KBM-7 (cell line): ENCODE measurements at regions not wholly inside any gene's neighbourhood (a gene's known extent, or its start where the extent isn't known, plus 50 kb on each side); places are given as distances from the start of the nearest gene placed in this dataset.
"Not testable (repeated sequence)": the region's sequence is repeated elsewhere in the genome, so short reads cannot be mapped to it uniquely, and the experiment has no call there.

Experiments
- DNase-seq: peaks from one replicate; pipeline ENCODE4 v3.0.0-alpha.2; 2015
- in situ Hi-C: fragments of 300-500 bp; cut with MboI; formaldehyde crosslinking; loops from 2 replicates; pipeline ENCODE4 v1.14.3; 2020; ENCODE audit warnings: low sequenced_read_pairs, low pct_unique_long_range_greater_than_20kb, mixed read lengths

DNA sequence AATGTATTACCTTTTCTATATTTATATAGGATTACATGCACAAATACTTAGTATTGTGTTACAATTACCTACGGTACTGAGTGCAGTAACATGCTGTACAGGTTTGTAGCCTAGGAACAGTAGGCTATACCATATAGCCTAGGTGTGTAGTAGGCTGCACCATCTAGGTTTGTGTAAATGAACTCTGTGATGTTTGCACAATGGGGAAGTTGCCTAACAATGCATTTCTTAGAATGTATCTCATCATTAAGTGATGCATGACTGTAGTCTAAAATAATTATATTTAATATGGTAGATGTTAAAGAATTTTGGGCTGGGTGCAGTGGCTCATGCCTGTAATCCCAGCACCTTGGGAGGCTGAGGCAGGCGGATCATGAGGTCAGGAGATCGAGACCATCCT is 281.0 kb downstream of the KLF13 start:
- in situ Hi-C loops, result no loop called here
- DNase-seq, result no peak

GRCh38 chr15:31609258-31609681 is 282.6 kb downstream of the KLF13 start:
- in situ Hi-C loops, result no loop called here
- DNase-seq, result no peak

- in situ Hi-C loops, result no loop called here
- DNase-seq, result no peak
These were observed 283.3 kb downstream of the KLF13 start for GRCh38 chr15:31609906-31610305.

DNA sequence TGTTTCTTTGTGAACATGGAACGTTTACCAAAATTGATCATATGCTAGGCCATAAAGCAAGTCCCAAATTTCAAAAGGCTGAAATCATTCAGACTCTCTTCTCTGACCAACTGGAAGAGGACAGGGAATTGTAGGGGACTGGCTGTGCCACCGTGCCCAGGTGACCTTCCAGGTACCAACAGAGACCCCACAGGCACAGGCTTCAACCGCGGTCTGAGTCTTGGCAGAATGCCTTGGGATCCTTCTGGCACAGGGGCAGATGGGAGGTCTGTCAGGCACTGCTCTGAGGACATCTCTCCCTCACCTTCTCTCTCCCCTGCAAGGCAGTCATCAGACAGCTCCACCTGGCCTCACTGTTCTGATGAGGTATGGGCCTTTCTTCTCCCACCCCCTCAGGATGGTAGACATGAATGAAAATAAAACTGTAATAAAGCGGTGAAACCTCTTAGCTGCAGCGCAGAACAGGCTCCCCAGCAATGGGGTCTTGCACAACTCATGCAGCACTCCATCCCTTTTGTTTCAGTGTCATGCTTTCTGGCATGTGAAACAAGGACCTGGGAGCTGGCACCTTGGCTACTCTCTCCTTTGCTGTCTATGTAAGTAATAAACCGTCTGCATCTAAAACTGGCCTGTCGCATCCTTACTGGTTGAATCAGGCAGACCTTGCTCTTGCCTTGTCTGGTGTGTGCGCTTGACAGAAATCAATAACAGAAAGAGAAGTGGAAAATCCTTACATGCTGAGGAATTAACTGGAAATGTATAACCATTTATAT is 289.2 kb downstream of the KLF13 start:
- in situ Hi-C loops, result no loop called here

DNA sequence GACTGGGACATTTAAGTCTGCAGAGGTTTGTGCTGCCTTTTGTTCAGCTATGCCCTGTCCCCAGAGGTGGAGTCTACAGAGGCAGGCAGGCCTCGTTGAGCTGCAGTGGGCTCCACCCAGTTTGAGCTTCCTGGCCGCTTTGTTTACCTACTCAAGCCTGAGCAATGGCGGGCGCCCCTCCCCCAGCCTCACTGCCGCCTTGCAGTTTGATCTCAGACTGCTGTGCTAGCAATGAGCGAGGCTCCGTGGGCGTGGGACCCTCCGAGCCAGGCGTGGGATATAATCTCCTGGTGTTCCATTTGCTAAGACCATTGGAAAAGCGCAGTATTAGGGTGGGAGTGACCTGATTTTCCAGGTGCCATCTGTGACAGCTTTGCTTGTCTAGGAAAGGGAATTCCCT is 296.7 kb downstream of the KLF13 start:
- in situ Hi-C loops, DNase-seq: not testable (repeated sequence)

More for the DNA sequence above, 289.2 kb downstream of the KLF13 start:
- no peak for DNase-seq

GRCh38 chr15:31624115-31624514 is 297.5 kb downstream of the KLF13 start:
- in situ Hi-C loops, DNase-seq: not testable (repeated sequence)

GRCh38 chr15:31635715-31636114 is 309.1 kb downstream of the KLF13 start:
- in situ Hi-C loops, result not testable (repeated sequence)

GRCh38 chr15:31636911-31637310 is 310.3 kb downstream of the KLF13 start:
- in situ Hi-C loops, DNase-seq: not testable (repeated sequence)

More at GRCh38 chr15:31635715-31636114, 309.1 kb downstream of the KLF13 start:
- not testable (repeated sequence) for DNase-seq

- in situ Hi-C loops, DNase-seq: not testable (repeated sequence)
These were observed 317.3 kb downstream of the KLF13 start for GRCh38 chr15:31643955-31644354.

DNA sequence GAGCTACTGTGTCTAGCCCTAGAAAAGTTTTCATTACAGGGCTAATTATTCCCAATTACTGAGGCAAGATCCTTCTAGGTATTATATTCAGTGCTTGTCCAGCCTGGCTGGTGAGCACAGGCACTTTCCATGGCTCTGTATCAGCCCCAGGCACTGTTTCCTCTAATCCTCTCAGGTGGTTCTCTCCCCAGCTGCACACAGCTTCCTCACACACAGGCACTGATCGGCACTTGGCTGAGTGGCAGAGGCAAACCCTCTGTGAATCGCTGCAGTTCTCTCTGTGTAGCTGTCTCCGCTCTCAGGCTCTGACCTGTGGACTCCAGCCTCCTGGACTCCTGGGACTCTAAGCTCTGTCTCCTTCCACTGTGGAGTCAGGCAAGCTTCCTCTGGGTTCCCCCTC is 318.1 kb downstream of the KLF13 start:
- DNase-seq, in situ Hi-C loops: not testable (repeated sequence)

DNA sequence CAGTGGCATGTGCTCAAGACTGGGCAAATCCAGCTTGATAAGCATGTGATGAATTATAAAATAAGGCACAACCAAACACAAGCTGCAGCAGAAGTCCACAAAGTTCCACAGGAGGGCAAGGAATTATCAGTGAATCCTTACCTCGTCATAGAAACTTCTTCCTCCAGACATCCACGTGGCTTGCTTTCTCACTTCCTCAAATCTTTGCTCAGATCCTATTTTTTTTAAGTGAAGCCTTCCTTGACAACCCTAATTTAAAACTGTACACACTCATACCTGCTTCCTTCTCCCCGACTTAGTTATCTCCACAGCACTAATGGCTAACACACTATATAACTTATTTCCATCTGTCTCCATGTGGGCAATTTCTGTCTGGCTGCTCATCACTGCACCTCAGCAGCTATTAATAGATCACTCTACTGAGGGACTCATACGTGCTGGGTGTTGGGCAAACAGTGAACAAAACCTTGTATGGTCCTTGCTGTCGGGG is 320.7 kb downstream of the KLF13 start:
- DNase-seq, result peak; percentile 13
- in situ Hi-C loops, result not testable (repeated sequence)

GRCh38 chr15:31649634-31650033 is 323.0 kb downstream of the KLF13 start:
- in situ Hi-C loops, DNase-seq: not testable (repeated sequence)

GRCh38 chr15:31650055-31650701 is 323.5 kb downstream of the KLF13 start:
- in situ Hi-C loops, DNase-seq: not testable (repeated sequence)

DNA sequence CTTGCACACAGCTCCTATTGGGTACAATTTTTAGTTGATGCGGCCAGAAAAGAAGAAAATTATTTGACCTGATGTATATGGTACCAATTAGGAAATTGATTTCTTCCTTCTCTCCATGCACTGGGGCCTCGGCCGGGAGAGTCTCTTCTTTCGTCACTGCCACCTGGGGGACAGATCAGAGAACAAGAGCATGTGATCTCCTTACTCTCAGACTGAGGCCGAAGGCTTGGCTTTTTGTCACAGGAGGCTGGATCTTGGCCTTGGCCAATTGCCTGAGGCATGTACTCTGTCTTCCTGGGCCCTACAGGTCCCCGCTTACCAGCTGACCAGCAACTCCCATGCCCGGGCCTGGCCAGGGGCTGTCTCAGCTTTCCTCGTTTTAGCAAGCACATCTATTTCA is 330.3 kb downstream of the KLF13 start:
- DNase-seq, in situ Hi-C loops: not testable (repeated sequence)

GRCh38 chr15:31660816-31661215 is 334.2 kb downstream of the KLF13 start:
- no peak for DNase-seq
- in situ Hi-C loops, result no loop called here

DNA sequence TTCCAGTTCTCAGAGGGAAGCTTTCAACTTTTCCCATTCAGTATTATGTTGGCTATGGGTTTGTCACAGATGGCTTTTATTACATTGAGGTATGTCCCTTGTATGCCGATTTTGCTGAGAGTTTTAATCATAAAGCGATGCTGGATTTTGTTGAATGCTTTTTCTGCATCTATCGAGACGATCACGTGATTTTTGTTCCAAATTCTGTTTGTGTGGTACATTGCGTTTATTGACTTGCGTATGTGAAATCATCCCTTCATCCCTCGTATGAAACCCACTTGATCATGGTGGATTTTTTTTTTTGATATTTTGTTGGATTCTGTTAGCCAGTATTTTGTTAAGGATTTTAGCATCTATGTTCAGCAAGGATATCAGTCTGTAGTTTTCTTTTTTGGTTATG is 339.1 kb downstream of the KLF13 start:
- in situ Hi-C loops, DNase-seq: not testable (repeated sequence)

- DNase-seq, in situ Hi-C loops: not testable (repeated sequence)
These were observed 342.7 kb downstream of the KLF13 start for GRCh38 chr15:31669158-31669908.

- in situ Hi-C loops, DNase-seq: not testable (repeated sequence)
These were observed 346.6 kb downstream of the KLF13 start for GRCh38 chr15:31673263-31673662.

DNA sequence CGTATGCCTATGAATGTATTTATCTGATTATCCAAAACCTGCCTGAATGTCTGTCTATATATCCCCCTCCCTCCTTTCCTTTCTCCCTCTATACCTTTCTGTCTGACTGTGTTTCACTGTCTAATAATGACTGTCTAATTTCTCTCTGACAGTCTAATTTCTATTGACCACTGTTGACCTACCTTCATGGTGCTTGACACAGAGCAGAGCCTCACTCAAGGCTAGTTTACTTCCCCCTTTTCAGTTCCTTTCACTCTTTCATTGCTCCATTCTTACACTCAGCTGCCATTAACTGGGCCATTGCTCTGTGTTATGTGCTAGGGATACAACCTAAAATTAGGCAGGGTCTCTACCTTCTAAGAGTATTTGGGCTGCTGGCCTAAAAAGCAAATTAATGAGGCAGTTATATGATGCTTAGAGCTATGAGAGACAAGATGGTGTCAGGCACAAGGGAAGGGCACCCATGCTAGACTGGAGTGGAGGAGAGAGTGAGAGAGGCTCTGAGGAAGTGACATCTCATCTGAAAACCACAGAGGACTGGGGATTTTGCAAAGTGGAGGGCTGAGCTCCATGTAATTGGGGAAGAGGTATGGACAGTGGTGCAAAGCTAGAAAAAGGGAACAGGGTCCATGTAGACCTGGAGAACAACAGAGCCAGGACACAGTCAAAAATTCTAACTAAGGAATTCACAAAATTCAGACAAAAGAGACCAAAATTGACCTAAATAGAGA is 348.6 kb upstream of the CHRNA7 start:
- in situ Hi-C loops, result not testable (repeated sequence)

More for the DNA sequence above, 348.6 kb upstream of the CHRNA7 start:
- not testable (repeated sequence) for DNase-seq
